ENCODE measurements at regions not wholly inside any gene's neighbourhood (a gene's known extent, or its start where the extent isn't known, plus 50 kb on each side); places are given as distances from the start of the nearest gene placed in this dataset.
"Not testable (repeated sequence)": the region's sequence is repeated elsewhere in the genome, so short reads cannot be mapped to it uniquely, and the experiment has no call there.

GRCh38 chr6:80641591-80641990 lies 535.1 kb downstream of the BCKDHB start:
- no peak for DNase-seq

GRCh38 chr6:80640176-80640575 lies 533.7 kb downstream of the BCKDHB start:
- no peak for DNase-seq

DNA sequence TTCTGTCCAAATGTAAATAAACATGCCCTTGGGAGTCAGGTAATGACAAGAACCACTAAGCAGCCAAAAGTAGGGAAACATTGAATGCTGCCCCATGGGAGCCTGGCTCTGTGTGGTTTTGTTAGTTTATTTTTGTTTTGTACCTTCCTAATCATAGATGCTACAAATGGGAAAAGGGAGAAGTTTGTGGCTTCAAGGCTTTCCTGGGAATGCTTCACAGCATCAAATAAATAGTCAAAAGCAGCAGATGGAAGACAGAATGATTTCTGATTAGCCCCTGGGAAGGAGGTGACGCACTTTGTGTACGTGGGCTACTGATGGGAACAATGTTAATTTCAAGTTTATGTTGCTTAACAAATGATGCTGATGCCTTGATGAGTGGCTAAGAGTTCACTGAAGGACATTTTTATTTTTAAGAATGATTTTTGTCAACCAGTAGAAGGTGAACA lies 532.7 kb downstream of the BCKDHB start:
- DNase-seq, result no peak

GRCh38 chr6:80638213-80639055 lies 532.0 kb downstream of the BCKDHB start:
- DNase-seq, result peak in 3 of 56 donors; percentile 1 to 5 (median 1)

DNA sequence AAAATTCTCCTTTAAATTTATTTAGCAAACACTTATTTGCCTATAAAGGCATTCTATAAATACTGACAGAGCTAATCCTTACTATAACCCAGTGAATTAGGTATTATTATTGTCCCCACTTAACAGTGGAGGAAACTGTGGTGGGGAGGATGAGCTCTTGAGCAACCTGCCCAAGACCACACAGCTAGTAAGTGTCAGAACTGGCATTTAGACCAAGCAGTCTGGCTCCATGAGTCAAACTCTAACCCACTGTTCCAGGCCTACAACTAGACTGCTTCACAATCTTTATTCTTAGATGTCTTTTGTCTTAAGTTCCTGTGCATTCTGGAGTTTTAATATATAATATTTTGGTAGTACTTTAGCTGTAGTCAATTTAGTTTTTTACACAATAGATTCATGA lies 530.8 kb downstream of the BCKDHB start:
- DNase-seq, result no peak

- no peak for DNase-seq
Measured at GRCh38 chr6:80636689-80637088, 530.2 kb downstream of the BCKDHB start.

DNA sequence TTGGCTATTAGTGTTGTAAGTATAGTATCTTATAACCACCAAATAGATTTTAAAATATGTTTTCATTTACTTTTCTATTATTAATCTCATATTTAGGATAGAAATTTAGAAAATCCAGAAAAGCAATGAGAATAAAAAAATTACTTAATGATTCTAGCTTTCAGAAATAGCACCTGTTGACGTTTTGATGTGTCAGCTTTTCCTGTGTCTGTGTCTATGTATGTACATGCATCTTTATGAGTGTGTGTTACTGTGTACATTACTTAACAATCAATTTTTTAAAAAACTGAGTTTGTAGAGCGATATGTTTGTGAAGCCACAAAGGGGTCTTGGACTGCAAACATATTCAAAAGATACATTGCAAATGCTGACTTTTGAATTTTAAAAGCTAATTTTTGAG lies 526.9 kb downstream of the BCKDHB start:
- no peak for DNase-seq

DNA sequence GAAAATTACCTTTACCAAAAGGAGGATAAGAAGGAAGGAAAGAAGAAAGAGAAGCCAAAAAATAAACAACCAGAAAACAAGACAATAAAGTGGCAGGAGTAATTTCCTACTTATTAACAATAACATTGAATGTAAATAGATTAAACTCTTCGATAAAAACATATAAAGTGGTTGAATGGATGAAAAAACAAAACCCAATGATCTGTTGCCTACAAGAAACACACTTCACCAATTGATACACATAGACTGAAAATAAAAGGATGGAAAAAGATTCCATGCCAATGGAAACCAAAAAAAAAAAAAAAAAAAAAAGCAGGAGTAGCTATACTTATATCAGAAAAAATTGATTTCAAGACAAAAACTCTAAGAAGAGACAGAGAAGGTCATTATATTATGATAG lies 518.9 kb downstream of the BCKDHB start:
- no peak for DNase-seq

GRCh38 chr6:80623066-80623815 lies 516.8 kb downstream of the BCKDHB start:
- no peak for DNase-seq

- DNase-seq, result peak in 3 of 56 donors; percentile 2 to 8 (median 5)
Measured at GRCh38 chr6:80622641-80623040, 516.2 kb downstream of the BCKDHB start.

DNA sequence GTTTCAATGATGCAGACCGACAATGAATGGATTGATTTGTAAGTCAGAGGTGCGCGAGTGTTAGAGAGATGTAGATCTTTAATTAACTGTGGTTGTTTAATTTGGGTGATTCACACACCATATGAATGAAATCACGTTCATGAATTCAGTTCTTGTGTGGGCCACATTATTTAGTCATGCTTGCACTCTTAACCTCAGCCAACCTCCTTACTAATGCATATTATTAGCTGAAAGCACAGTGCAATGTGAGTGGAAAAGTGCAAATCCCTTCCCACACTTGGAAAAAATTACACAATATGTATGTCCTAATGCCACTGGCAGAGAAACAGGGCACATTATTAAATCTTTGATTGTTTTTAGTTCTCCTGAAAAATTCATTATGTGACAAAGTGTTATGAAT lies 512.5 kb downstream of the BCKDHB start:
- no peak for DNase-seq

DNA sequence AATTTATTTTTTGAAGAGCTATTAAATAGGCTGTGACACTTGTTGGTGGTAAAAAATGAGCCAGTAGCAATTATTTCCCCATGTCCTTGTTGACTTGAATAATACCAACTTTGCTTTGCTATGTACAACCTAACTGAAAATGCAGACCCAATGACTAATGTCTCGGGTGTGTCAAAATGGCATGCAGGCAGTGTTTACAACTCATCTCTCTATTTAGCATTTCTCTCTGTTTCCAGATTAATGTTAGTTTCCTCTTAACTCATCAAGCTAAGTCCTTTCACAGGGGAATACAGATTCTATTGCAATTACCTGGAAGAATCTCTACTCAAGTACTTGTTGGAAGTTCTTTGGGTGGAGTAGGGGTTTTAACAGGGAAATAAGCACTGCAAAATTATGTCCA lies 504.4 kb downstream of the BCKDHB start:
- DNase-seq, result no peak

- DNase-seq, result no peak
Measured at GRCh38 chr6:80608881-80609280, 502.4 kb downstream of the BCKDHB start.

DNA sequence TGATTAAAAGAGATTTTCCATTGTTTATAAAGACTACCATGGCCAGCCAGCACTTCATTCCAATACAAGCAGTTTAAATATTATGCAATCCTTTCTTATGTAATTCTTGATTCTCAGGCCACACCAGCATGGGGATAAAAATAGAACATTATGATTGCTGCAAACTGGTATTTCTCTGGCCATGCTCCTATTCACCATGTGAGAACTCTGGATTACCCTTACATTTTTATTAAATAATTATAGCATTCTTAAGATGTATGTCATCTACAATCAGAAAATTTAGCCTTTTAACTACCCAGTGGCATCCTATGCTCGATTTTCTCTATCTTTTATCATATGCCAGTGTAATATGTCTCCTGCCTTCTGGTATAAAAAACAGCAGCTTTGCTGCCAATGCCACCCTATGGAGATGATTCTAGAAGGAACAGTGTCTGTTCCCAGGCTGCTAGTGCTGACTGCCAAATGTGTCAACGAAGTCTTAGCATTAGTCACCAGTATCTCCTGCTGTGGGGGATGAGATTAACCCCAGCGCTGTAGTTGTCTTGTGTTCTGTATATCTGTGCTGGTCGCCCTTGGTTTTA lies 501.4 kb downstream of the BCKDHB start:
- DNase-seq, result no peak

DNA sequence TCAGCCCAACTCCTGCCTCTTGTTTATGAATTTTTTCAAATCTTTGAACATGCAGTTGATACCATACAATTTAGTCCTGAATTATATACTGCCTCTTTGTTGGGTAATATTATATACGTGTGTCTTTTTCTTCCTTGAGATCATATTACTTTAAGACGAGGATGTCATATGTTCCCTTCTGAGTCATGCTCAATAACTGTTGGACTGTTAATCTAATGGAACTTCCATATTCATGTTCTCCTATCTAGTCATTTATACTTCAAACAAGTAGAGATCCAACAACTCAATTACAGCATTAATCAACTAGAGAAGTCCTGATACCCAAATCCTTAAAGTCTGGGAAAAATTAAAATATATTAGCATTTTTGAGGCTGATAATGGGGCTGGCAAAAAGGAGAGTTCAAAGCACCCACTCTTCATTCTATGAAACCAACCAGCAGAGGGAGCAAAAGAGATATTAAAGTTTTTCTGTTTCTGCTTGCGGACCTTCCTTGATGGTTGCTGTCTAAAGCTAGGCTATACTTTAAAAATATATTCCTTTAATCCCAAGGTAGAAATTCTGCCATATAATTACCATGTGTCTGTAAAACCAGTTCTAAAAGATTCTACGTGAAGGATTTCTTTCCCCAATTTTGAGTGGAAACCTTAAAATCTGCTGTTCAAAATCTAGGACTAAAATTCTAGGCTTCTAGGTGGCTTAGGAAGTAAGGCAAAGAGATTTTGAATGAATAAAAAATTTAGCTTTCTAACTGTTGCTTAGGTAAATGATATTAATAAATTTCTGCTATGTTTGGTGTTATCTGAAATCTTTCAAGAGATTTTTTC lies 498.9 kb downstream of the BCKDHB start:
- DNase-seq, result no peak

- no peak for DNase-seq
Measured at GRCh38 chr6:80603679-80604078, 497.2 kb downstream of the BCKDHB start.

DNA sequence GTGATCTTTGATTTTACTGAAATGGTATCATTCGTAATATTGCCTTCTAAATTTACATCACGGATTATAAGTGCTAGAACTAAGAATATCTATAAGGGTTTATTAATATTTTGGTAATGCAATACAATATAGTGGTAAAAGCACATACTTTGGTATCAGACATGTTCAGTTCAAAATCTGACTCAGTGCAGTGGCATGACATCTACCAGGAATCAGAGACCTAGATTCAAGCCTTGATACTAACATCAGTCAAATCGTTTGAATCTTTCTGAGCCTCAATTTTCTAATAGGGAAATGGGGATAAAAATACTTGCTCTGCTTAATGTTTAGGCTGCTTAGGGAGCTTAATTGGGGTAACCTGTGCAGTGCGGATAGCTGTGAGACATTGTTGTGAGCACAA lies 488.0 kb downstream of the BCKDHB start:
- no peak for DNase-seq

DNA sequence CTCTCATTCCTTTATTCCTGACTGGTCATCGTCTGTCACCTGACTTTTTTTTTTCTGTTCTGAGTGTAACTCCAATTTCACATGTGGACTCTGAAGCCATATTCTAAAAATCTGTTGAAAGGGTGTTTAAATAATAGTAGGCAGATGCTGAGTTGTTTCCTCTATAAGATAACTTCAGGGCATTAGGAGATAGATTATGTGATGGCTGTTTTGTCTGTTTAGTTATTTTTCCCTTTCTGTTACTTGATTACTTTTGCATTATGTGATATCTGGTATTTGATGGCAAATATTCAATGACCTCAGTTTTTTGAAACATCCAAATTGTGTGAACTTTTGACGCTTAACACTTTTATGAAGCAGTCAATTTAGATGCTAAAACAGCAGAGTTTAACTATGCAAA lies 486.0 kb downstream of the BCKDHB start:
- no peak for DNase-seq

GRCh38 chr6:80586242-80586641 lies 479.8 kb downstream of the BCKDHB start:
- DNase-seq, result no peak

GRCh38 chr6:80579391-80580023 lies 473.0 kb downstream of the BCKDHB start:
- DNase-seq, result no peak

GRCh38 chr6:80573320-80573719 lies 466.8 kb downstream of the BCKDHB start:
- not testable (repeated sequence) for DNase-seq
